SHP77 treated with DMSO at 0.1 percent for 48 hours (cell line): ENCODE measurements at regions not wholly inside any gene's neighbourhood (a gene's known extent, or its start where the extent isn't known, plus 50 kb on each side); places are given as distances from the start of the nearest gene placed in this dataset.
"Not testable (repeated sequence)": the region's sequence is repeated elsewhere in the genome, so short reads cannot be mapped to it uniquely, and the experiment has no call there.

ENCODE experiments used
- DNase-seq: peaks from one replicate; lab custom pipeline; 2025; lab: John Stamatoyannopoulos, UW

- DNase-seq: no peak
These were observed 51.8 kb downstream of the ASCL4 start for GRCh38 chr12:107826276-107826675.

DNA sequence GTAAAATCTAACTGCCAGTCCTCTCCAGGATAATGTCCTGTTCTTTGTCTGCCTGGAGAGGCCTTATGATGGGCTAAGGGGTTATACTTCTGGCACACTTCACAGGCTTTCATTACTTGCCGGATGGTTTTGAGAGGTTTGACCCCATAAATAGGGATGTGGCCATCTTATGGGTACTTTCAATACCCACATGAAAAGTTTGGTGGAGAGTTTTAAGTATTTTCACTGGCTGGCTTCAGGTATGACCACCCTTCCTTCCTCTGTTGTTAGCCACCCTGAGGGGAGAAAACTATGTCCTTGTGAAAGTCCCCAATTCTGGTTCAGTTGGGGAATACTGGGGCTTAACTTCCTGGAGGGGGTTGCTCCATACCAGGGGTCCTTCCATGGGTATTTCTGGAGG is 54.8 kb downstream of the ASCL4 start:
- DNase-seq: no peak

DNA sequence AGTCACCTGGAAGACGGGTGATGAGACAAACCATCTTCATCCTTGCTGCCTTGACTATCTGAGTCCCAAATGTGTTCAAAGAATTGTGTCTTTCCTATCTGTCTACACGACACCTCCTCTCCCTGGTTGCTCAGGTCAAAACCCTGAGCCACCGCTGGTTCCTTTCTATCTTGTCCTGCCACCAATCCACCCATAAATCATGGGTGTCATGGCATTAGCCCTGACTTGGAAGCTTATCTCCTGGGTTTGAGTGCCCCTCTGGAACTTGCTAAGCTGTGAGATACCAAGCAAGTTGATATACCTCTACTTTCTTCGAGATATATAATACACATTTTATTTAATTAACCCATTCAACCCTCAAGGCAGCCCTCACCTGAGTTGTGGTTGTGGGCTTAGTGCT is 57.9 kb downstream of the ASCL4 start:
- no peak for DNase-seq

GRCh38 chr12:107840186-107840585 is 65.7 kb downstream of the ASCL4 start:
- DNase-seq: no peak

DNA sequence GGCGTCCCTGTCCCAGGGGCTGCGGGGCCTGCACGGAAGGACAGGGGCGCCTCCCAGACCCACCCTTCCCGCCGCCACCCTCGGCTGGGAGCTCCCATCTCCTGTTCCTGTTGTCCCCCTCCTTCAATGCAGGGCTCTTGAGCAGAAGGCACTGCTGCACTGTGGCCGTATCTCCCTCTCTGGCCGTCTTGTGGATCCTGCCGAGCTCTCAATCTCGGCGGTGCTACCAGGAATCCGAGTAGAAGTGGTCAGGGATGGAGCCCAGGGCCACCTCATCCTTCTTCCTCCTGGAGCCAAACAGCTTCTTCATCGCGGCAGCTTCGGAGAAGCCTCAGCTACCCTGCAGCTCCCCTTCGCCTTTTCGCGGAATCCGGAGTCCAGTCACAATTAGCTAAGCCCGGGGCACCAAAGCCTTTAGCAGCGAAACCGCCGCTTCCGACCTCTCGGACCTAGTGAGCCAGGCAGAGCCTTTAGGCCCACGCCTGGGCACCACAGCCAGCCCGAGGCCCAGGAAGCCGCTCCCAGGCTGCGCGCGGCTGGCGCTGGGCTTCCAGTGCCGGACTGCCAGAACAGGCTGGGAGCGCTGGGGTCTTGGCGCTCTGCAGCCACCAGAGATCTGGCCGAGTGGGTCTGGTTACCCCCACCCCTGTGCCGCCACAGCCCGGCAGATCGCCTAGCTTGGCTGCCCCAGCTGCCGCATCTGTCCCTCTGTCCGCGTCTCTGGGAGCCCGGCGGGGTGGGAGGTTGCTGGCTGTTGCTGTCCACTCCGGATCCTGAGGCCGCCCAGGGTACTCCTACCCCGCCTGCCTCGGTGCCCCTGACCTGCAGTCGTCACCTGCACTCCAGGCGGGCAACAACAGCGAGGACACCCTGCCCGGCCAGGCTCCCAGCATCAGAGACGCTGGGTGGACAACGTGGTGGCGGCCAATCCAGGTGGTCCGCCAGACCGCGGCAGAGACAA is 69.1 kb downstream of the ASCL4 start:
- no peak for DNase-seq

DNA sequence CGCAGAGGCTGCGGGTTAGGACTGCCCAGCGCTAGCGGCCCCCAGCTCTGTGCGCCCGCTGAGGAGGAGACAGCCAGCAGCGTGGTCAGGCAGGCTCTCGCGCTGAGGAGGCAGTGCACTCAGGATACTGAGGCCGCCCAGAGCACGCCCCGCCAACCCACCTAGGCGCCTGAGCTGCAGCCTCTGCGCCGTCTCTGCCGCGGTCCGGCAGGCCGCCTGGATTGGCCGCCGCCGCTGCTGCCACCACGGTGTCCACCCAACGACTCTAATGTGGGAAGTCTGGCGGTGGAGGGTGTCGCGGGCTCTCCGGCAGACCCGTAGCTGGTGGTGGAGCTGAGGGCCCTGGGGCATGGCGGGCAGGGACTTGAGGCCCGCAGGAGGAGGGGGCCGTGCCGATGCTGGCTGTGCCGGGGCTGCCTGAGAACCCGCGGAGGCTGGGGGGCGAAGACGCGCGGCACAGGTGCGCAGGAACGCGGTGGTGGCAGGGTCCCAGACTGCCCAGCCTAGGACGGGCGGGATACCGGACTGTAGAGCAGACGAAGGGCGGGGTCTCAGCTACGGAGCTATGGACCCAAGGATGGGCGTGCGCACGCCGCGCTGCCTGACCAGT is 69.9 kb downstream of the ASCL4 start:
- no peak for DNase-seq

- no peak for DNase-seq
These were observed 70.9 kb downstream of the ASCL4 start for GRCh38 chr12:107845226-107845979.

- DNase-seq: no peak
These were observed 71.6 kb downstream of the ASCL4 start for GRCh38 chr12:107845980-107846659.

GRCh38 chr12:107847430-107847829 is 72.9 kb downstream of the ASCL4 start:
- DNase-seq: no peak

DNA sequence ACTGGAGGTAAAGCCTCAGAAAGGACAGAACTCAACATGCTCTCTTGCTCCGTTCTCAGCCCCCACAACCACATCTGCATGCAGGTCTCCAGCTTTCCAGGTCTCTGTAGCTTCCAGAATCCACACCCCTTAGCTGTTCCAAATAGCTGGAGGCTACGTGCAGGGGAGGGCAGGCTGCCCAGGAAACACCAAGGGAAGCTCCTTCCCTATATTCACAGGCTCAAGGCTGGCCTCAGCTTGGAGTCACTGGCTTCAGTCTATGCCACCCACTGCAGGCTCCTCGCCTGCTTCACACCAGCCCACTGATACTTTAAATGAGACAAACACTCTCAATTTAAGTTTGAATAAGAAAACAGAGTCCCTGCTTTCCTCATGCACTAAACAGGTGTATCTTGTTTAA is 73.3 kb downstream of the ASCL4 start:
- no peak for DNase-seq

GRCh38 chr12:107853479-107853878 is 79.0 kb downstream of the ASCL4 start:
- no peak for DNase-seq

- DNase-seq: no peak
These were observed 81.0 kb downstream of the ASCL4 start for GRCh38 chr12:107855471-107855870.

DNA sequence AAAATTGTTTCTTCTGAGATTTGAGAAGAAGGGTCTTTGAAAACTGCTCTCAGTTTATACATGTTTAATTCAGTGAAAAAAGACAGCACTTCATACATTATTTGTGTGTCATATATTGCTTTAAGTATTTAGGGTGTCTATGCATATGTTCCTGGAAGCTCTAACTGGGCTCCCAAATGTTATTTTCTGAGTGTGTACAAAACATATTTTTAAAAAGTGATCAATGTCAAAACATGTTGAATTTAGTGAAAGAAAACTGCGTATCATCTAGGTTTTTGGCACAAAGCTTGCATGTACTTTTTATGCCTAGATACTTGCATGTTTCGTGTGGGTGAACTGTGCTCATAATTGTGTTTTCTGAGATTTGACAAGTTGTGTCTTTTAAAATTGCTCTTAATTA is 81.6 kb downstream of the ASCL4 start:
- DNase-seq: no peak

DNA sequence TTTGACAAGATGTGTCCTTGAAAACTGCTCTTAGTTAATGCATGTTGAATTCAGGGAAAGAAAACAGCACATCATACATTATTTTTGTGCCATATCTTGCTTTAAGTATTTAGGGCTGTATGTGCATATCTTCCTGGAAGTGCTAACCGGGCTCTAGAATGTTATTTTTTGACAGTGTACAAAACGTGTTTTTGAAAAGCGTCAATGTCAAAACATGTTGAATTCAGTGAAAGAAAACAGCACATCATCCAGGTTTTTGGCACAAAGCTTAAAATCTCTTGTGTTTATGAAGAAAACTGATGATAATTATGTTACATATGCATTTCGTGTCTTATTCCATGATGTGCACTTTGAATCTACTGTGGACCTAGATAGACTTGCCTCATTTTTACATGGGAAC is 82.7 kb downstream of the ASCL4 start:
- DNase-seq: no peak

DNA sequence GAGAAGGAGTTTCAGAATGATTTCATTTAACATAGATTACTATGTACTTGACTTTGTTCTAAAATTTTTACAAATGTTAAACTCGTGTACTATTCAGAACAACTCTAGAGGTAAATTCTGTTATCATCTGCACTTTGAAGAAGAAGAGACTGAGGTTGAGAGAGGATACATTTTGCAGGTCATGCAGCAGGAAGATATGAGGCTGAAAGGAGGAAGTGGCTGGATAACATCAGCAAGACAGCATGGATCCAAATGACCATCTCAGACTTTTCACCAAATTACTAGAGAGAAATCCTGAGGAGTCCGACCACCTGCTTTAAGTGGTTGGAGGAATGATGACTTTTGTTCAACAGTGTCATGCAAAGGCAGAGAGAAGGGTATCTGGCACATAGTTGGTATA is 84.9 kb downstream of the ASCL4 start:
- no peak for DNase-seq

- no peak for DNase-seq
These were observed 89.7 kb downstream of the ASCL4 start for GRCh38 chr12:107864235-107864634.

DNA sequence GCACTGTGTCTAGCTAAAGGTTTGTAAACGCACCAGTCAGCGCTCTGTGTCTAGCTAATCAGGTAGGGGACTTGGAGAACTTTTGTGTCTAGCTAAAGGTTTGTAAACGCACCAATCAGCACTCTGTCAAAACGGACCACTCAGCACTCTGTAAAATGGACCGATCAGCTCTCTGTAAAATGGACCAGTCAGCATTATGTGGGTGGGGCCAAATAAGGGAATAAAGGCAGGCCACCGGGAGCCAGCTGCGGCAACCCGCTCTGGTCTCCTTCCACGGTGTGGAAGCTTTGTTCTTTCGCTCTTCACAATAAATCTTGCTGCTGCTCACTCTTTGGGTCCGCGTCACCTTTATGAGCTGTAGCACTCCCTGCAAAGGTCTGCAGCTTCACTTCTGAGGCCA is 90.2 kb downstream of the ASCL4 start:
- not testable (repeated sequence) for DNase-seq

GRCh38 chr12:107873223-107873622 is 98.7 kb downstream of the ASCL4 start:
- no peak for DNase-seq

DNA sequence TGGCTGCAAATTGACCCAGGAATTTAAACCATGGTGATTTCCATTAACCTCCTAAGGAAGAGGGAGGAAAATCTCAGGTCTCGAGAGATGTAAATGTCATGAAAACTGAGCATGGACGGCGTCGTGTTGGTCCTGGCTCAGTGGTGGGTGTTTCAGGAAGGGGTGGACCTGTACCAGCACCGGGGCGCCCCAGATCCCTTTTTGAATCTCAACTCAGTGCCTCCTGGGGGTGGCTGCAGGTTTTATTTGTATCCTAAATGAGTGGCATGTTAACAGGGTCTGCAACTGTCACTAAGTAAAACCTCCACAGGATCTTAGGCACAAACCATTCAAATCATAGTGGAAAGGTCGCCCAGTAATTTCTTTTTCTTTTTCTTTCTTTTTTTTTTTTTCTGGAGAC is 101.3 kb downstream of the ASCL4 start:
- DNase-seq: no peak

DNA sequence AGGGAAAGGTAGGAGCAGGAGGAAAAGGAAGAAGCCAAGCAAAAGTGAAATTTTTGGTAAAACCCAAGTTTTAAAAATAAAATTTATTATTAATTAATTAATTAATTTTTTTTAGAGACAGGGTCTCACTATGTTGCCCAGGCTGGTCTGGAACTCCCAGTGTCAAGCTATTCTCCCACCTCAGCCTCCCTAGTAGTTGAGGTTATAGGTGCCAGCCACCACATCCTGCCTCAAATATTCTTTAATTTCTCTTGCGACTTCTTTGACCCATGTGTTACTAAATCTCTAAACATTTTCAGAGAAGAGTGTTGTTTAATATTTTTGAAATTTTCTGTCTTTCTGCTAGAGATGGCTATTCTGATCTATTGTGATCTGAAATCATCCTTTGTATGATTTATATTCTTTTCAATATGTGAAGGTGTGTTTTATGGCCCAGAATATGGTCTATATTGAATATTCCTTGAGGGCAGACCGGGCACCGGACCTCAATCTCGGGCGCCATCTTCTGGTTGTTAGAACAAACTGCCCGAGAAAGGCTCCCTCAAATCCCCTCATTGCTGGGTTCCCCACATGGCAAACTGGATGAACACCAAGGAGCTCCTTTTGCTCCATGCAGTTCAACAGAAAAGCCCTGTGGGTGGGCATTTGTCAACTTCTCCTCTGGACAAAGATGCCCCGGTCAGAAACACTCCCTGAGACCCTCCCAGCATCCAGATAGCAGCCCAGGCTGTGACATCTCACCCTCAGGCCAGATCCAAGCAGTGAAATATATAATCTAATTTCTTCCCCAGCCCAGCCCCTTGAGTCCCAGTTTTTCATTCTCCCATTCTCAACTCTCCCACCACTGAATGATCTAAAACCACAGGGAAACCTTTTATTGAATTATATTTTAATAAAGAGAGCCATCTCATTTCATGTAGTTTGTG is 110.5 kb downstream of the ASCL4 start:
- DNase-seq: no peak

- no peak for DNase-seq
These were observed 114.3 kb downstream of the ASCL4 start for GRCh38 chr12:107888789-107889188.
